ENCODE measurements at regions not wholly inside any gene's neighbourhood (a gene's known extent, or its start where the extent isn't known, plus 50 kb on each side); places are given as distances from the start of the nearest gene placed in this dataset.

DNA sequence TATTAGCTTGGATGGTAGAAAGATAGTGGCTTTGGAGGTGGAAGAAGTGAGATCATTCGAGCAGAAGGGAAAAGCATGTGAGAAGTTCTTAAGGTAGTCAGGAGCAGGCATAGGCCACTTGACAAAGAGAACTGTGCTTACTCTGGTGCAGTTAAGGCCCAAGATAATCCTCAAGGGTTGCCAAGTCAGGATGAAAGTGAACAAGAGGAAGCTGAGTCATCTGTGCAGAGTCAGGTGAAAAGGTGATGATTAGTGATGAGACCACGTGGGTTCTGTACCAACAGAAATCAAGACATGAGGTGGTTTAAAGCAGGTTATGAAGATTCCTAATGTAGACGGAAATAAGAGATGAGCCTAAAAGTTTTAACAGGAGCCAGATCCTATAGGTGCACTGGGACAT, 369.8 kb downstream of the DTHD1 start:
- no peaks in the 10 kb centered on the region for H3K4me1 Mint-ChIP-seq (ENCODE audit: low read depth, unreplicated experiment)
- no peak for DNase-seq
- H3K27ac Mint-ChIP-seq (ENCODE audit: unreplicated experiment) = no peak overlapping the region
- H3K4me3 Mint-ChIP-seq (ENCODE audit: unreplicated experiment) = no peak overlapping the region
- peaks cover 6% of the 10 kb centered on the region for H3K27me3 Mint-ChIP-seq (ENCODE audit: unreplicated experiment)
- TF ChIP-seq, protein P1, sequence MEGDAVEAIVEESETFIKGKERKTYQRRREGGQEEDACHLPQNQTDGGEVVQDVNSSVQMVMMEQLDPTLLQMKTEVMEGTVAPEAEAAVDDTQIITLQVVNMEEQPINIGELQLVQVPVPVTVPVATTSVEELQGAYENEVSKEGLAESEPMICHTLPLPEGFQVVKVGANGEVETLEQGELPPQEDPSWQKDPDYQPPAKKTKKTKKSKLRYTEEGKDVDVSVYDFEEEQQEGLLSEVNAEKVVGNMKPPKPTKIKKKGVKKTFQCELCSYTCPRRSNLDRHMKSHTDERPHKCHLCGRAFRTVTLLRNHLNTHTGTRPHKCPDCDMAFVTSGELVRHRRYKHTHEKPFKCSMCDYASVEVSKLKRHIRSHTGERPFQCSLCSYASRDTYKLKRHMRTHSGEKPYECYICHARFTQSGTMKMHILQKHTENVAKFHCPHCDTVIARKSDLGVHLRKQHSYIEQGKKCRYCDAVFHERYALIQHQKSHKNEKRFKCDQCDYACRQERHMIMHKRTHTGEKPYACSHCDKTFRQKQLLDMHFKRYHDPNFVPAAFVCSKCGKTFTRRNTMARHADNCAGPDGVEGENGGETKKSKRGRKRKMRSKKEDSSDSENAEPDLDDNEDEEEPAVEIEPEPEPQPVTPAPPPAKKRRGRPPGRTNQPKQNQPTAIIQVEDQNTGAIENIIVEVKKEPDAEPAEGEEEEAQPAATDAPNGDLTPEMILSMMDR (IDR thresholded peaks at IDR 0.05; ENCODE audit: partially characterized antibody, unreplicated experiment) = no peak
- H3K36me3 Mint-ChIP-seq (ENCODE audit: unreplicated experiment) = peaks cover 4% of the 10 kb centered on the region
- peaks cover under 1% of the 10 kb centered on the region for H3K9me3 Mint-ChIP-seq (ENCODE audit: unreplicated experiment)

DNA sequence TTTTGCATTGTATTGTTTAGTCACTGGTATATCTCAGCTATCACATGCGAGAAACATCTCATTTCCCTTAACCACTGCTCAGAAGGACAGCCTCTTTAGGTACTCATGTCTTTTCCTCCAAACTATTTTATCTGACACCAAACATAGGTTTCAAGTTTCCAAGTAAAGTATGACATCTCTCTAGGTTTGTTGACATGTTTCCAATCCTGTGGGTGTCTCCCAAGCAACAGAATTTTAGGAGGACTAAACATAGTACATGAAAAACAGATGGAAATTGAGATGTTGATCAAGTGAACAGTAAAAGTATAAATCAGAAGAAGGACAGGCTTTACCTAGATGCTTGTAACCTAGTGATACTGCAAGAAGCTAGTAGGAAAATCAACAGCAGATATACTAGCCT, 371.4 kb downstream of the DTHD1 start:
- Mint-ChIP-seq H3K4me1 (ENCODE audit: low read depth, unreplicated experiment) (no peaks in the 10 kb centered on the region), H3K9me3 (ENCODE audit: unreplicated experiment) (no peaks in the 10 kb centered on the region), H3K27ac (ENCODE audit: unreplicated experiment) (no peak overlapping the region), H3K4me3 (ENCODE audit: unreplicated experiment) (no peak overlapping the region), H3K27me3 (ENCODE audit: unreplicated experiment) (peaks cover 6% of the 10 kb centered on the region), H3K36me3 (ENCODE audit: unreplicated experiment) (peaks cover 4% of the 10 kb centered on the region)
- TF ChIP-seq, protein P1 (IDR thresholded peaks at IDR 0.05; ENCODE audit: partially characterized antibody, unreplicated experiment) = no peak
- DNase-seq = no peak

DNA sequence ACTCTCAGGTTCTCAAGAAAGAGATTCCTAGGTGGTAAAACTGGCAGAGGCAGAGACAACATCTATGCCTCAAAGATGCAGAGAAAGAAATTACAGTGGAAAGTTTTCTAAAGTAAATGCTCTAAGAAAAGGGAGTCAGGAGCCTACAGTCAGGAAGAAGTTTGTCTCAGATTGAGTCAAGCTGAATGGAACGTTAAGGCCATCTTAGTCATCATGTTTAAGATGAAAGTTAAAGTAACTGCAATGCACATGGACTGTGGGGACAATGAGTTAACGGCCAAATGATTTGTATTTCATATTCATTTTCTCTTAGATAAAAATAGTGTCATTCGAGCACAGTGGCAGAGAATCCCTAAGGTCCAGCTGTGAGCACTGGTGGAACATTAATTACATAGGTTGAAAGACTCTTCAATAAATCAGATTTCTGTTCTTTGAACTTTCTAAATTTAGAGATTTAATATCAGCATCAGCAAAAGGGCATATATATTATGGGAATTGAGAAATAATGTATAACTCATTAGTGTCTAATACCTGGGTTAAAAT, 384.6 kb downstream of the DTHD1 start:
- DNase-seq = no peak
- no peaks in the 10 kb centered on the region for H3K4me1 Mint-ChIP-seq (ENCODE audit: low read depth, unreplicated experiment)
- H3K27me3 Mint-ChIP-seq (ENCODE audit: unreplicated experiment) = peaks cover 2% of the 10 kb centered on the region
- H3K9me3 Mint-ChIP-seq (ENCODE audit: unreplicated experiment) = no peaks in the 10 kb centered on the region
- TF ChIP-seq, protein P1 (IDR thresholded peaks at IDR 0.05; ENCODE audit: partially characterized antibody, unreplicated experiment) = no peak
- no peak overlapping the region for H3K27ac Mint-ChIP-seq (ENCODE audit: unreplicated experiment)
- no peak overlapping the region for H3K4me3 Mint-ChIP-seq (ENCODE audit: unreplicated experiment)
- H3K36me3 Mint-ChIP-seq (ENCODE audit: unreplicated experiment) = no peaks in the 10 kb centered on the region

DNA sequence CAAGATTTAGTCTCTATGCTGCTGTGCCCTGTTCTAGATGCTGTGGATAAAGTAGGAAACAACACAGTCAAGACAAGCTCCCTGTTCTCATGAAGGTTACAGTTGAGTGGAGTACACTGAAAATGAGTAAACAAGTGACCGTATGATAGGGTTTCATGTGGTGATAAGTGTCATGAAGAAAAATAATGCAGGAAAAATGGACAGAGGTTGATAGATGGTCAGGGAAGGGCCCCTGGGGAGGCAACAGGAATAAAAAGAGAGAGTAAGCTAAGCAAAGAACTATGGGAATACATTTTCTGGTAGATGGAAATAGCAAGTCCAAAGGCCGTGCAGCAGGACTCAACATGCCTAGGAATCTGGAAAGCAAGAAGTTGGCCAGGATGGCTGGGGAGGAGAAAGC, 394.0 kb downstream of the DTHD1 start:
- TF ChIP-seq, protein P1 (IDR thresholded peaks at IDR 0.05; ENCODE audit: partially characterized antibody, unreplicated experiment) = no peak
- Mint-ChIP-seq H3K4me3 (ENCODE audit: unreplicated experiment) (no peak overlapping the region), H3K27me3 (ENCODE audit: unreplicated experiment) (peaks cover 2% of the 10 kb centered on the region), H3K9me3 (ENCODE audit: unreplicated experiment) (peaks cover 2% of the 10 kb centered on the region), H3K36me3 (ENCODE audit: unreplicated experiment) (no peaks in the 10 kb centered on the region), H3K27ac (ENCODE audit: unreplicated experiment) (peak overlapping the region; percentile 19), H3K4me1 (ENCODE audit: low read depth, unreplicated experiment) (peaks cover 34% of the 10 kb centered on the region)
- DNase-seq = no peak

DNA sequence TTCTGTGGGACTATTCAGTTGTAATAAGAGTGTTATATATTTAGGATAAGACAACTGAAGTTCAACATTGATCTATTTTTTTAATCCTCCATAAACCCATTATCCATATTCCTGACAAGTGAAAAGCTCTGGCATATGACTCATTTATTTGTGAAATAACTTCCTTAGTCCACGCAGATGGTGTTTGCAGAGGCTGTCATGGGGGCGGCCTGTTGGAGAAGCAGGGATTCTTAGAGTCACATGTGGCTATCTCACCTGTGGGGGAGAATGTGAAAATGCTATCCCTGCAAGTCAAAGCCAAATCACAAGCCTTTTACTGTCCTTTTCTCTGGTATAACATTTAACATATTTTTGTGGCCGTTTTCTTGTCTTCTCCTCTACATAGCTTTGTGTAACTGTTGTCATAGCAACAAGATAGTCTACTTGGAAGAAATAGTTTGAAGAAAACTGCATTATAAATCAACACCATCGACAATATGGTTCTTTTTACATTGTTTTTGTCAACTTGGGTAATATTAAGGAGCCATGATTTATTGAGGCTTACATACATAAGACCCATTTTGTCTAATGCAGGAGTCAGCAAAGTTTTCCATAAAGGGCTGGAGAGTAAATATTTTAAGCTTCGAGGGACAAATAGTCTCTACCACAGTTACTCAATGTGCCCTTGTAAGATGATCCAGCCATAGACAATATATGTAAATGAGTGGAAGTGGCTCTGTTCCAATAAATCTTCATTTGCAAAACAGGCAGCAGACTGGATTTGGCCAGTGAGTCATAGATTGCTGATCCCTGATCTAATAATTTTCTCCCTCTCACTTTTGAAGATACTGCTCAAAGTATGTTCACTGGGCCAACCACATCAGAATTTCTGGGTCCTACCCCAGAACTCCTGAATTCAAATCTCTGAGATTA, 395.0 kb downstream of the DTHD1 start:
- H3K27ac Mint-ChIP-seq (ENCODE audit: unreplicated experiment) = peak overlapping the region; percentile 79
- H3K4me1 Mint-ChIP-seq (ENCODE audit: low read depth, unreplicated experiment) = peaks cover 34% of the 10 kb centered on the region
- TF ChIP-seq, protein P1 (IDR thresholded peaks at IDR 0.05; ENCODE audit: partially characterized antibody, unreplicated experiment) = no peak
- H3K9me3 Mint-ChIP-seq (ENCODE audit: unreplicated experiment) = peaks cover 5% of the 10 kb centered on the region
- no peak for DNase-seq
- H3K4me3 Mint-ChIP-seq (ENCODE audit: unreplicated experiment) = peak overlapping the region; percentile 48
- peaks cover 2% of the 10 kb centered on the region for H3K27me3 Mint-ChIP-seq (ENCODE audit: unreplicated experiment)
- no peaks in the 10 kb centered on the region for H3K36me3 Mint-ChIP-seq (ENCODE audit: unreplicated experiment)
